ENCODE measurements at regions not wholly inside any gene's neighbourhood (a gene's known extent, or its start where the extent isn't known, plus 50 kb on each side); places are given as distances from the start of the nearest gene placed in this dataset.

DNA sequence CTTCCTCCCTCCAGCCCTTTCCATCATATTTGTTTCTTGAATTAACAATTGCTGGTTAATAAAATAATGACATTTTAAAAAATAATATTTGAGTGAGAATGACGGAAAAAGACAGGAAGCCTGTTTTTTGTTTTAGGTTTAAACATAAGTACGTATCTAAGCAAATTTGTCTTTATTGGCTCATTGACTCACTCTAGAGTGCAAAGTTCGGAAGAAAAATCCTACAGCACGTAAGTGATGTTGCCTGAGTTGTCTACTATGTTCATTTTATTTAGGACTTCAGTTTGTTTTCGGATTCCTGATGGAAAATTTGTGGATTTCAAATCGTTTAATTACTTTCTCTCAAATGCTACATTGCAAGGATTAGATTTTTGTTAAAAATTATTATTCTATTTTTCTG, 1435.7 kb upstream of the ADGRB3 start:
- Histone ChIP-seq H3K4me3 (ENCODE audit: low read depth, low read length, poor library complexity, severe bottlenecking) (no peak overlapping the region), H3K27ac (ENCODE audit: low read depth, low read length, poor library complexity, severe bottlenecking) (no peak overlapping the region), H3K9me3 (ENCODE audit: low read depth, low read length, poor library complexity, severe bottlenecking) (no peaks in the 10 kb centered on the region), H3K27me3 (replicated peaks; ENCODE audit: insufficient read depth, low read depth, low read length, poor library complexity) (no peaks in the 10 kb centered on the region), H3K4me1 (ENCODE audit: insufficient read depth, low read length, poor library complexity, severe bottlenecking) (no peaks in the 10 kb centered on the region), H3K36me3 (ENCODE audit: insufficient read depth, low read length, poor library complexity, severe bottlenecking) (peaks cover 2% of the 10 kb centered on the region)
- ChIA-PET CTCF (no interaction called here), POLR2A (ENCODE audit: low non-redundant PET) (no interaction called here)
- intact Hi-C loops (cut with micrococcal nuclease; ENCODE audit: unreplicated experiment), result no loop called here
- no peak for DNase-seq (ENCODE audit: low spot score)
- TF ChIP-seq EZH2 (IDR thresholded peaks at IDR 0.05; ENCODE audit: borderline replicate concordance, low read depth, low read length, poor library complexity, severe bottlenecking), result no peak
- TF ChIP-seq, protein P1, sequence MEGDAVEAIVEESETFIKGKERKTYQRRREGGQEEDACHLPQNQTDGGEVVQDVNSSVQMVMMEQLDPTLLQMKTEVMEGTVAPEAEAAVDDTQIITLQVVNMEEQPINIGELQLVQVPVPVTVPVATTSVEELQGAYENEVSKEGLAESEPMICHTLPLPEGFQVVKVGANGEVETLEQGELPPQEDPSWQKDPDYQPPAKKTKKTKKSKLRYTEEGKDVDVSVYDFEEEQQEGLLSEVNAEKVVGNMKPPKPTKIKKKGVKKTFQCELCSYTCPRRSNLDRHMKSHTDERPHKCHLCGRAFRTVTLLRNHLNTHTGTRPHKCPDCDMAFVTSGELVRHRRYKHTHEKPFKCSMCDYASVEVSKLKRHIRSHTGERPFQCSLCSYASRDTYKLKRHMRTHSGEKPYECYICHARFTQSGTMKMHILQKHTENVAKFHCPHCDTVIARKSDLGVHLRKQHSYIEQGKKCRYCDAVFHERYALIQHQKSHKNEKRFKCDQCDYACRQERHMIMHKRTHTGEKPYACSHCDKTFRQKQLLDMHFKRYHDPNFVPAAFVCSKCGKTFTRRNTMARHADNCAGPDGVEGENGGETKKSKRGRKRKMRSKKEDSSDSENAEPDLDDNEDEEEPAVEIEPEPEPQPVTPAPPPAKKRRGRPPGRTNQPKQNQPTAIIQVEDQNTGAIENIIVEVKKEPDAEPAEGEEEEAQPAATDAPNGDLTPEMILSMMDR (conservative IDR thresholded peaks at IDR 0.05; ENCODE audit: low read depth, low read length), result no peak
- BruUV-seq (replicated peaks), result no TSS peak

- H3K27me3 ChIP-seq (replicated peaks; ENCODE audit: insufficient read depth, low read depth, low read length, poor library complexity), result no peaks in the 10 kb centered on the region
- no peak overlapping the region for H3K4me3 ChIP-seq (ENCODE audit: low read depth, low read length, poor library complexity, severe bottlenecking)
- no peak overlapping the region for H3K27ac ChIP-seq (ENCODE audit: low read depth, low read length, poor library complexity, severe bottlenecking)
- ChIA-PET POLR2A (ENCODE audit: low non-redundant PET) (no interaction called here), CTCF (no interaction called here)
- H3K9me3 ChIP-seq (ENCODE audit: low read depth, low read length, poor library complexity, severe bottlenecking), result peaks cover 9% of the 10 kb centered on the region
- no peaks in the 10 kb centered on the region for H3K4me1 ChIP-seq (ENCODE audit: insufficient read depth, low read length, poor library complexity, severe bottlenecking)
- TF ChIP-seq, protein P1 (conservative IDR thresholded peaks at IDR 0.05; ENCODE audit: low read depth, low read length), result no peak
- no peak for TF ChIP-seq EZH2 (IDR thresholded peaks at IDR 0.05; ENCODE audit: borderline replicate concordance, low read depth, low read length, poor library complexity, severe bottlenecking)
- DNase-seq (ENCODE audit: low spot score), result no peak
- peaks cover 2% of the 10 kb centered on the region for H3K36me3 ChIP-seq (ENCODE audit: insufficient read depth, low read length, poor library complexity, severe bottlenecking)
- intact Hi-C loops (cut with micrococcal nuclease; ENCODE audit: unreplicated experiment), result no loop called here
- BruUV-seq (replicated peaks), result no TSS peak
These were observed 1444.3 kb upstream of the ADGRB3 start for GRCh38 chr6:67190733-67191132.

DNA sequence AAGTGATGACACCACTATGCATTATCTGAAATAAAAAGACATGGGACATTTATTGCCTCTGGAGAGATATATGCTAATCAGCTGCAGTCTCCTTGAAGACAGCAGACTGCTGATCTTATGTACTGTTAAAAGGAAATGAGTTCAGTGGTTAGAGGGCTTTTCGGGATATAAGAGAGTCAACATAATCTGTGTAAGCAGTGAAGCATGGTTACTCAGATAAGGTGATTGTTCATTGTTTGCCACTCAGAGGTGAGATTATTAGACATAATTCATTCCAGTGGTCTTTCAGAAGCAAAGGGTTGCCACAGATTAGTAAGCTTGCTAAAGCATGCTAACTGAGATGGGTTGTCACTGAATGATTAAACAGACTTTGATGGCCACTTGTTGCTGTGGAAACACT, 1450.7 kb upstream of the ADGRB3 start:
- H3K9me3 ChIP-seq (ENCODE audit: low read depth, low read length, poor library complexity, severe bottlenecking), result no peaks in the 10 kb centered on the region
- no peaks in the 10 kb centered on the region for H3K36me3 ChIP-seq (ENCODE audit: insufficient read depth, low read length, poor library complexity, severe bottlenecking)
- no peaks in the 10 kb centered on the region for H3K27me3 ChIP-seq (replicated peaks; ENCODE audit: insufficient read depth, low read depth, low read length, poor library complexity)
- no TSS peak for BruUV-seq (replicated peaks)
- H3K4me3 ChIP-seq (ENCODE audit: low read depth, low read length, poor library complexity, severe bottlenecking), result no peak overlapping the region
- DNase-seq (ENCODE audit: low spot score), result no peak
- no peaks in the 10 kb centered on the region for H3K4me1 ChIP-seq (ENCODE audit: insufficient read depth, low read length, poor library complexity, severe bottlenecking)
- ChIA-PET POLR2A (ENCODE audit: low non-redundant PET) (no interaction called here), CTCF (no interaction called here)
- intact Hi-C loops (cut with micrococcal nuclease; ENCODE audit: unreplicated experiment), result no loop called here
- TF ChIP-seq, protein P1 (conservative IDR thresholded peaks at IDR 0.05; ENCODE audit: low read depth, low read length), result no peak
- TF ChIP-seq EZH2 (IDR thresholded peaks at IDR 0.05; ENCODE audit: borderline replicate concordance, low read depth, low read length, poor library complexity, severe bottlenecking), result no peak
- no peak overlapping the region for H3K27ac ChIP-seq (ENCODE audit: low read depth, low read length, poor library complexity, severe bottlenecking)

All from A673 (cell line).